T-cell (primary cell): ENCODE measurements at regions not wholly inside any gene's neighbourhood (a gene's known extent, or its start where the extent isn't known, plus 50 kb on each side); places are given as distances from the start of the nearest gene placed in this dataset.
"Not testable (repeated sequence)": the region's sequence is repeated elsewhere in the genome, so short reads cannot be mapped to it uniquely, and the experiment has no call there.

ENCODE experiments used
- ATAC-seq, 4 experiments: fragments of 200-7000 bp in 3 of 4; fragments of 150-1000 bp in 1 of 4; cut with Tn5 transposase; replicated peaks in 1 of 4; 1 replicate in 3 of 4; 2 replicates in 1 of 4; pipeline ENCODE4 v1.10.0; 2021; ENCODE audit warnings: moderate library complexity in 3 of 4, mild to moderate bottlenecking in 2 of 4, moderate number of reproducible peaks in 1 of 4
- CTCF ChIA-PET, 2 donors: fragments of 300-600 bp; sonication (Branson Sonifier 250); formaldehyde crosslinking; loops; one replicate each; lab custom pipeline; 2022; ENCODE audit warnings: antibody characterized with exemption in 2 of 2; lab: Charles Lee
- POLR2A ChIA-PET, 2 donors: fragments of 300-600 bp; sonication (Branson Sonifier 250); formaldehyde crosslinking; loops; one replicate each; lab custom pipeline; 2022; ENCODE audit warnings: antibody characterized with exemption in 2 of 2; lab: Charles Lee
- DNase-seq, 35 experiments: peaks; one replicate each; pipeline versions ENCODE4 v3.0.0 to v3.0.0-alpha.2; 2013 to 2023
- H3K27ac ChIP-seq: one replicate; pipeline ENCODE4 v1.5.1; 2013; ENCODE audit warnings: low read length
- H3K27me3 ChIP-seq, 2 experiments: replicated peaks in 1 of 2; 1 replicate in 1 of 2; 2 replicates in 1 of 2; pipeline versions ENCODE4 v1.6.1 to v1.7.0; 2013; ENCODE audit warnings: low read length in 1 of 2, mixed read lengths in 1 of 2; ENCODE audit not compliant: control insufficient read depth in 2 of 2, insufficient read depth in 2 of 2; ENCODE audit errors: extremely low read depth in 1 of 2
- H3K36me3 ChIP-seq, 2 donors: 1 replicate in 1 of 2; 2 replicates in 1 of 2; pipeline versions ENCODE4 v1.6.1 to v1.7.0; 2013; ENCODE audit warnings: low read length in 1 of 2; ENCODE audit not compliant: control insufficient read depth in 2 of 2, insufficient read depth in 1 of 2; ENCODE audit errors: extremely low read depth in 1 of 2
- H3K4me1 ChIP-seq, 2 experiments: 1 replicate in 1 of 2; 2 replicates in 1 of 2; pipeline versions ENCODE4 v1.6.1 to v1.7.0; 2013; ENCODE audit warnings: low read length in 2 of 2, mixed read lengths in 1 of 2; ENCODE audit not compliant: insufficient read depth in 2 of 2, control insufficient read depth in 1 of 2; ENCODE audit errors: extremely low read depth in 1 of 2
- H3K4me3 ChIP-seq, 2 donors: 1 replicate in 1 of 2; 2 replicates in 1 of 2; pipeline versions ENCODE4 v1.5.1 to v1.7.0; 2013; ENCODE audit warnings: mild to moderate bottlenecking in 2 of 2, low read length in 1 of 2, moderate library complexity in 1 of 2; ENCODE audit not compliant: control insufficient read depth in 1 of 2; ENCODE audit errors: extremely low read depth in 1 of 2
- H3K9me3 ChIP-seq: 2 replicates; pipeline ENCODE4 v1.7.0; 2013
- H3K27ac Mint-ChIP-seq, 2 donors: one replicate each; pipeline ENCODE4 v1.8.0; 2020 to 2021; ENCODE audit warnings: mild to moderate bottlenecking in 2 of 2, mixed read lengths in 2 of 2
- H3K27me3 Mint-ChIP-seq, 2 donors: one replicate each; pipeline ENCODE4 v1.8.0; 2021 to 2022; ENCODE audit warnings: mixed read lengths in 2 of 2
- H3K36me3 Mint-ChIP-seq: one replicate; pipeline ENCODE4 v1.8.0; 2021; ENCODE audit warnings: mixed read lengths
- H3K4me1 Mint-ChIP-seq, 3 donors: one replicate each; pipeline ENCODE4 v1.8.0; 2020 to 2022; ENCODE audit warnings: mixed read lengths in 3 of 3, mild to moderate bottlenecking in 1 of 3
- H3K4me3 Mint-ChIP-seq, 3 donors: one replicate each; pipeline ENCODE4 v1.8.0; 2020 to 2022; ENCODE audit warnings: mild to moderate bottlenecking in 3 of 3, mixed read lengths in 3 of 3, moderate library complexity in 3 of 3
- H3K9me3 Mint-ChIP-seq, 3 donors: one replicate each; pipeline ENCODE4 v1.8.0; 2020 to 2022; ENCODE audit warnings: mixed read lengths in 3 of 3
- WGBS: methylation state at CpG from one replicate; pipeline ENCODE4 v1.1.5; 2013; ENCODE audit warnings: missing lambda C conversion rate; ENCODE audit not compliant: insufficient coverage; 5-methylcytosine and 5-hydroxymethylcytosine counted together

DNA sequence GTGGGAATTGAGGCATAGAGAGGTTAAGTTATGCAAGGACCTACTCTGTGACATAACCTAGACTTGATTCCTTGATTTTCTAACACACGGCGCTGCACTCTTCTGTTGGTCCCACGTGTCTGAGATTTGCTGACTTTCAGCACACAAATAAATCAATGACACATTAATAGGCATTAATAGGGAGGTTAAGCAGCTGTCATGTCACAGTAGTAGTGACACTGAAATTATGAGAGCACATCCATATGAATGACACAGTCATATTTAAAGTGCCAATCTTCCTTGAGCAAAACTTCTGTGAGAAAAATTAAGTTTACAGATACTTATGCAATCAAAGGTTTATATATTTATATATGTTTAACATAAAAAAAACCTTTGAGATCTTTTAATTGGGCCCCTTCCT, 805.4 kb upstream of the SORCS1 start:
- POLR2A ChIA-PET: no interaction called here
- CTCF ChIA-PET: no interaction called here
- Mint-ChIP-seq H3K9me3 (peaks cover 7 to 23% (median 17%) of the 10 kb centered on the region in 3 donors), H3K27ac (no peak overlapping the region), H3K27me3 (no peaks in the 10 kb centered on the region), H3K4me3 (no peak overlapping the region), H3K36me3 (no peaks in the 10 kb centered on the region), H3K4me1 (no peaks in the 10 kb centered on the region)
- DNase-seq (no peak), ATAC-seq (no peak)
- H3K27ac ChIP-seq: no peak overlapping the region
- no peaks in the 10 kb centered on the region for H3K27me3 ChIP-seq
- H3K4me1 ChIP-seq: no peaks in the 10 kb centered on the region
- no peaks in the 10 kb centered on the region for H3K9me3 ChIP-seq
- no CpG with 5 or more reads among the region's 3 CpGs for WGBS
- no peaks in the 10 kb centered on the region for H3K36me3 ChIP-seq
- H3K4me3 ChIP-seq: no peak overlapping the region

- ChIA-PET CTCF (no interaction called here), POLR2A (no interaction called here)
- Histone ChIP-seq H3K4me1 (no peaks in the 10 kb centered on the region), H3K4me3 (no peak overlapping the region), H3K9me3 (no peaks in the 10 kb centered on the region), H3K36me3 (no peaks in the 10 kb centered on the region), H3K27me3 (no peaks in the 10 kb centered on the region), H3K27ac (no peak overlapping the region)
- Mint-ChIP-seq H3K27me3 (no peaks in the 10 kb centered on the region), H3K4me3 (no peak overlapping the region), H3K36me3 (no peaks in the 10 kb centered on the region), H3K4me1 (no peaks in the 10 kb centered on the region), H3K27ac (no peak overlapping the region), H3K9me3 (peaks cover 12 to 16% (median 16%) of the 10 kb centered on the region in 3 donors)
- DNase-seq: no peak
- no peak for ATAC-seq
Observed at GRCh38 chr10:107966826-107967225, 802.3 kb upstream of the SORCS1 start.

GRCh38 chr10:107952649-107953556, 788.4 kb upstream of the SORCS1 start:
- CTCF ChIA-PET: no interaction called here
- Histone ChIP-seq H3K27me3 (no peaks in the 10 kb centered on the region), H3K4me1 (no peaks in the 10 kb centered on the region), H3K9me3 (no peaks in the 10 kb centered on the region), H3K36me3 (no peaks in the 10 kb centered on the region), H3K27ac (no peak overlapping the region), H3K4me3 (no peak overlapping the region)
- 16% methylated on average over 4 of the region's 6 CpGs for WGBS
- Mint-ChIP-seq H3K4me1 (no peaks in the 10 kb centered on the region), H3K4me3 (no peak overlapping the region), H3K9me3 (peaks cover 9 to 34% (median 18%) of the 10 kb centered on the region in 3 donors), H3K27me3 (no peaks in the 10 kb centered on the region), H3K36me3 (no peaks in the 10 kb centered on the region), H3K27ac (no peak overlapping the region)
- ATAC-seq (no peak), DNase-seq (no peak)
- POLR2A ChIA-PET: no interaction called here

DNA sequence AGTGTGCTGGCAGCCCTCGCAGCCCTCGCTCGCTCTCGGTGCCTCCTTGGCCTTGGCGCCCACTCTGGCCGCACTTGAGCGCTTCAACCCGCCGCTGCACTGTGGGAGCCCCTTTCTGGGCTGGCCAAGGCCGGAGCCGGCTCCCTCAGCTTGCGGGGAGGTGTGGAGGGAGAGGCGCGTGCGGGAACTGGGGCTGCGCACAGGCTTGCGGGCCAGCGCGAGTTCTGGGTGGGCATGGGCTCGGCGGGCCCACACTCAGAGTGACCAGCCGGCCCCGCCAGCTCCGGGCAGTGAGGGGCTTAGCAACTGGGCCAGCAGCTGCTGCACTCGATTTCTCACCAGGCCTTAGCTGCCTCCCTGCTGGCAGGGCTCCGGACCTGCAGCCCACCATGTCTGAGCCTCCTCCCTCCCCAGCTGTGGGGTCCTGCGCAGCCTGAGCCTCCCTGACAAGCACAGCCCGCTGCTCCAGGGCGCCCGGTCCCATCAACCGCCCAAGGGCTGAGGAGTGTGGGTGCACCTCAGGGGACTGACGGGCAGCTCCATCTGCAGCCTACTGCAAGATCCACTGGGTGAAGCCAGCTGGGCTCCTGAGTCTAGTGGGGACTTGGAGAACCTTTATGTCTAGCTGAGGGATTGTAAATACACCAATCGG, 786.0 kb upstream of the SORCS1 start:
- CTCF ChIA-PET, H3K36me3 ChIP-seq, H3K4me1 ChIP-seq, H3K27ac Mint-ChIP-seq, H3K4me3 Mint-ChIP-seq, H3K9me3 ChIP-seq, H3K27ac ChIP-seq, H3K4me3 ChIP-seq, H3K4me1 Mint-ChIP-seq, POLR2A ChIA-PET, H3K36me3 Mint-ChIP-seq, DNase-seq, H3K27me3 Mint-ChIP-seq, H3K27me3 ChIP-seq, ATAC-seq: not testable (repeated sequence)
- 89% methylated on average over 26 of the region's 33 CpGs for WGBS
- H3K9me3 Mint-ChIP-seq: peaks cover 14 to 26% (median 15%) of the 10 kb centered on the region in 3 donors

DNA sequence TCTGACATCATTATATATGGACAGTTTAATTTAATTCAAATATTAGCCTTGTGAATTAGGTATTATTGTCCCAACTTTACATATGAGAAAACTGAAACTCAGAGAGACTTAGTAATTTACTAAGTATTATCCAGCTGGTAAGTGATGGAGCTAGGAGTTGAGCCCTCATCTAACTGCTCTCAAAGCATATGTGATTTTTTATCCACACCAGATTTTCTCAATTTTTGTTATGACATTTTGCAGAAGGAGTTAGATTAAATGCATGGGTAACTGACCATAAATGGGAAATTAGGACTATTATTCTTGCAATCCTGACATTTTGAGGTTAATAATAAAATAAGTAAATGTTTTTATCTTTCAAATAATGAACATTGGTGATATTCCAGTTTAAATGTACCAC, 778.3 kb upstream of the SORCS1 start:
- POLR2A ChIA-PET: no interaction called here

GRCh38 chr10:107933076-107933475, 768.6 kb upstream of the SORCS1 start:
- H3K4me1 Mint-ChIP-seq: no peaks in the 10 kb centered on the region
- no peak for ATAC-seq

More for the DNA sequence above, 778.3 kb upstream of the SORCS1 start:
- Histone ChIP-seq H3K27ac (no peak overlapping the region), H3K9me3 (no peaks in the 10 kb centered on the region), H3K36me3 (no peaks in the 10 kb centered on the region), H3K4me3 (no peak overlapping the region), H3K27me3 (no peaks in the 10 kb centered on the region), H3K4me1 (no peaks in the 10 kb centered on the region)
- DNase-seq (no peak), ATAC-seq (no peak)
- H3K4me1 Mint-ChIP-seq: no peaks in the 10 kb centered on the region
- H3K27me3 Mint-ChIP-seq: no peaks in the 10 kb centered on the region
- H3K4me3 Mint-ChIP-seq: no peak overlapping the region
- peaks cover 12 to 23% (median 22%) of the 10 kb centered on the region in 3 donors for H3K9me3 Mint-ChIP-seq
- H3K36me3 Mint-ChIP-seq: no peaks in the 10 kb centered on the region
- no peak overlapping the region for H3K27ac Mint-ChIP-seq
- CTCF ChIA-PET: no interaction called here

More at GRCh38 chr10:107933076-107933475, 768.6 kb upstream of the SORCS1 start:
- WGBS: no CpG with 5 or more reads among the region's 2 CpGs
- CTCF ChIA-PET: no interaction called here
- Mint-ChIP-seq H3K27ac (no peak overlapping the region), H3K27me3 (no peaks in the 10 kb centered on the region), H3K4me3 (no peak overlapping the region), H3K9me3 (peaks cover 4 to 19% (median 10%) of the 10 kb centered on the region in 3 donors), H3K36me3 (no peaks in the 10 kb centered on the region)
- Histone ChIP-seq H3K9me3 (no peaks in the 10 kb centered on the region), H3K27ac (no peak overlapping the region), H3K4me3 (no peak overlapping the region), H3K36me3 (no peaks in the 10 kb centered on the region), H3K4me1 (no peaks in the 10 kb centered on the region), H3K27me3 (no peaks in the 10 kb centered on the region)
- no peak for DNase-seq
- POLR2A ChIA-PET: no interaction called here
